ENCODE measurements at regions not wholly inside any gene's neighbourhood (a gene's known extent, or its start where the extent isn't known, plus 50 kb on each side); places are given as distances from the start of the nearest gene placed in this dataset.

DNA sequence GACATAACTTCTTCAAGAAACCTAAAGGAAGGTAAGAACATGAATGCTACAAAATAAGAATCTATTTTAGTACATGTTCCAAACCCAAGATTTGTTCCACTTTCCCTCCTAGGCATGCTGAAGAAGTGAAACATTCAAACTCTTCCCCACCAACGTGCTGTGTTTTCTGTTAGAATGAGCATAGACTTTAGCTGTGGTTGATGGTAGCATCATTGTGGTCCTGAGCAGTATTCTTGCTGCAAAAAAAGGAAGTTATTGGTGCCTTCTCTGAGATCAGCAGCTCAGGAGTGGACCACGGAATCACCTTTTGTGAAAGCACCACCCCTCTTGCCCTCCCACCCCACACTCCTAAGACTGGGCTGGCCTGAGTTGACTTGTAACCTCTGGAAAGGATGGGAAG is 100.4 kb upstream of the POGK start:
- Histone ChIP-seq H3K27ac (ENCODE audit: low read depth, low read length) (no peak overlapping the region), H3K4ac (ENCODE audit: low read depth, low read length) (no peak overlapping the region), H3K9ac (ENCODE audit: low read length) (no peak overlapping the region), H3K18ac (ENCODE audit: low read length) (no peak overlapping the region), H2BK12ac (ENCODE audit: low read length) (no peak overlapping the region), H4K8ac (ENCODE audit: low read depth, low read length) (no peak overlapping the region), H3K9me3 (ENCODE audit: insufficient read depth, low read depth, low read length) (no peaks in the 10 kb centered on the region), H2BK120ac (ENCODE audit: insufficient read depth, low read length, poor library complexity) (no peak overlapping the region), H3K14ac (ENCODE audit: low read length) (no peak overlapping the region), H2BK5ac (ENCODE audit: low read depth, low read length, poor library complexity) (no peak overlapping the region), H3K27me3 (ENCODE audit: insufficient read depth, low read length) (no peaks in the 10 kb centered on the region), H3K4me2 (ENCODE audit: low read length) (no peak overlapping the region), H2AFZ (ENCODE audit: insufficient read depth, low read length, poor library complexity) (no peak overlapping the region), H3K79me1 (ENCODE audit: low read length) (no peaks in the 10 kb centered on the region), H3K23ac (ENCODE audit: low read length) (no peak overlapping the region), H3K4me1 (ENCODE audit: control insufficient read depth in 1 of 2, insufficient read depth in 2 of 2, low read length in 2 of 2) (no peaks in the 10 kb centered on the region), H2AK5ac (ENCODE audit: low read length) (no peak overlapping the region), H4K12ac (ENCODE audit: low read depth, low read length) (no peak overlapping the region), H3K4me3 (ENCODE audit: low read depth, low read length) (no peak overlapping the region), H3K79me2 (ENCODE audit: control insufficient read depth, insufficient read depth, low read length, poor library complexity) (no peaks in the 10 kb centered on the region), H3K36me3 (ENCODE audit: control insufficient read depth in 1 of 2, insufficient read depth in 2 of 2, low read length in 2 of 2) (no peaks in the 10 kb centered on the region), H4K91ac (ENCODE audit: low read depth, low read length) (no peak overlapping the region)
- WGBS (ENCODE audit: extremely low coverage, insufficient coverage, insufficient read length) = no CpG with 5 or more reads among the region's 2 CpGs
- DNase-seq = no peak

DNA sequence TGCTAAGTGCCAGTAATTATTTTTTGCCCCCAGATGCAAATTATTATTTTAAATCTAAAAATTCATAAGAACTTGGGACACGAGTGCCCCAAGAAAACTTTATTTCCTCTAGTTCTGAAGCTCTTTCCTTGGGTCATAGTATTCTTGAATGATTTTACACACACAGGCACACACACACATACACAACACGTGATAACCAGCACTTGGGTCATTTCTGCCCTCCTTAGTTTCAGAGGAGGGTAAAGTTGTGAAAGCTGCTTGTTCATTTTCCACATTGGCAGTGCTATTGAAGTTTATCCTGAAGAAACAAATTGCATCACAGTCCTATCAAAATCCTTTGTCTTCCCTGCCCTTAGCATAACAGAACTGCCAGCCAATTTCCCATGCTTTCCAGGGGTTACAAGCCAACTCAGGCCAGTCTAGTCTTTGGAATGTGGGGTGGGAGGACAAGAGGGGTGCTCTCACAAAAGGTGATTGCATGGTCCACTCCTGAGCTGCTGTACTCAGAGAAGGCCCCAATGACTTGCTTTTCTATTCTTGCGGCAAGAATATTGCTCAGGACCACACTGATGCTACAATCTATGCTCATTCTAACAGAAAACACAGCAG is 98.5 kb upstream of the POGK start:
- Histone ChIP-seq H3K4me1 (ENCODE audit: control insufficient read depth in 1 of 2, insufficient read depth in 2 of 2, low read length in 2 of 2) (no peaks in the 10 kb centered on the region), H2AFZ (ENCODE audit: insufficient read depth, low read length, poor library complexity) (no peak overlapping the region), H3K9me3 (ENCODE audit: insufficient read depth, low read depth, low read length) (peaks cover 2% of the 10 kb centered on the region), H2BK12ac (ENCODE audit: low read length) (no peak overlapping the region), H3K79me2 (ENCODE audit: control insufficient read depth, insufficient read depth, low read length, poor library complexity) (no peaks in the 10 kb centered on the region), H3K4ac (ENCODE audit: low read depth, low read length) (no peak overlapping the region), H3K18ac (ENCODE audit: low read length) (no peak overlapping the region), H3K27ac (ENCODE audit: low read depth, low read length) (no peak overlapping the region), H4K91ac (ENCODE audit: low read depth, low read length) (no peak overlapping the region), H3K9ac (ENCODE audit: low read length) (no peak overlapping the region), H3K23ac (ENCODE audit: low read length) (no peak overlapping the region), H2BK5ac (ENCODE audit: low read depth, low read length, poor library complexity) (no peak overlapping the region), H2AK5ac (ENCODE audit: low read length) (no peak overlapping the region), H3K4me2 (ENCODE audit: low read length) (no peak overlapping the region), H3K36me3 (ENCODE audit: control insufficient read depth in 1 of 2, insufficient read depth in 2 of 2, low read length in 2 of 2) (no peaks in the 10 kb centered on the region), H4K8ac (ENCODE audit: low read depth, low read length) (no peak overlapping the region), H4K12ac (ENCODE audit: low read depth, low read length) (no peak overlapping the region), H3K27me3 (ENCODE audit: insufficient read depth, low read length) (no peaks in the 10 kb centered on the region), H3K79me1 (ENCODE audit: low read length) (no peaks in the 10 kb centered on the region), H2BK120ac (ENCODE audit: insufficient read depth, low read length, poor library complexity) (no peak overlapping the region), H3K4me3 (ENCODE audit: low read depth, low read length) (no peak overlapping the region), H3K14ac (ENCODE audit: low read length) (no peak overlapping the region)
- WGBS (ENCODE audit: extremely low coverage, insufficient coverage, insufficient read length) = no CpG with 5 or more reads among the region's 3 CpGs
- no peak for DNase-seq

DNA sequence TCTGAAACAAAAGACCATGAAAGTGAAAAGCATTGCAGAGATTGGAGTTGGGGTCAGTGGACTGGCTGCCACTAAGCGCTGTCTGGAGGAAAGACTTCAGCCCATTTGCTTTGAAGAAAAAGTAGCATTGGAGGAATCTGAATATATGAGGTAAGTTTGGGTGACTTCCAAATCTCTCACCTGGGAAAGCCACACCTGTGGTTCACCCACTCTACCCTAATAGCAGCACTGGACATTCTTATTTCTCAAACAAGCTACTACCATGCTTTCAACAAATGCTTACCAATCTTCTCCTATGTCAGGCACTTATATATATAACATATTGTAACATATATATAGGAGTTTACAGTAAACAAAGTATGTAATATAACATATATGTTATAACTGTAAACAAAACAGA is 76.0 kb upstream of the POGK start:
- H3K9ac ChIP-seq (ENCODE audit: low read length) = no peak overlapping the region
- no peak overlapping the region for H4K12ac ChIP-seq (ENCODE audit: low read depth, low read length)
- no peak overlapping the region for H4K8ac ChIP-seq (ENCODE audit: low read depth, low read length)
- no peak overlapping the region for H2AK5ac ChIP-seq (ENCODE audit: low read length)
- no peak for DNase-seq
- no peaks in the 10 kb centered on the region for H3K36me3 ChIP-seq (ENCODE audit: control insufficient read depth in 1 of 2, insufficient read depth in 2 of 2, low read length in 2 of 2)
- H2BK12ac ChIP-seq (ENCODE audit: low read length) = no peak overlapping the region
- H3K4me2 ChIP-seq (ENCODE audit: low read length) = no peak overlapping the region
- no peaks in the 10 kb centered on the region for H3K27me3 ChIP-seq (ENCODE audit: insufficient read depth, low read length)
- no peaks in the 10 kb centered on the region for H3K4me1 ChIP-seq (ENCODE audit: control insufficient read depth in 1 of 2, insufficient read depth in 2 of 2, low read length in 2 of 2)
- H3K79me1 ChIP-seq (ENCODE audit: low read length) = no peaks in the 10 kb centered on the region
- H2BK120ac ChIP-seq (ENCODE audit: insufficient read depth, low read length, poor library complexity) = no peak overlapping the region
- H3K9me3 ChIP-seq (ENCODE audit: insufficient read depth, low read depth, low read length) = no peaks in the 10 kb centered on the region
- no CpG with 5 or more reads among the region's 1 CpG for WGBS (ENCODE audit: extremely low coverage, insufficient coverage, insufficient read length)
- no peak overlapping the region for H3K4me3 ChIP-seq (ENCODE audit: low read depth, low read length)
- H3K27ac ChIP-seq (ENCODE audit: low read depth, low read length) = no peak overlapping the region
- H4K91ac ChIP-seq (ENCODE audit: low read depth, low read length) = no peak overlapping the region
- no peak overlapping the region for H2AFZ ChIP-seq (ENCODE audit: insufficient read depth, low read length, poor library complexity)
- no peak overlapping the region for H3K18ac ChIP-seq (ENCODE audit: low read length)
- no peak overlapping the region for H3K23ac ChIP-seq (ENCODE audit: low read length)
- no peak overlapping the region for H3K14ac ChIP-seq (ENCODE audit: low read length)
- no peaks in the 10 kb centered on the region for H3K79me2 ChIP-seq (ENCODE audit: control insufficient read depth, insufficient read depth, low read length, poor library complexity)
- no peak overlapping the region for H3K4ac ChIP-seq (ENCODE audit: low read depth, low read length)
- no peak overlapping the region for H2BK5ac ChIP-seq (ENCODE audit: low read depth, low read length, poor library complexity)

DNA sequence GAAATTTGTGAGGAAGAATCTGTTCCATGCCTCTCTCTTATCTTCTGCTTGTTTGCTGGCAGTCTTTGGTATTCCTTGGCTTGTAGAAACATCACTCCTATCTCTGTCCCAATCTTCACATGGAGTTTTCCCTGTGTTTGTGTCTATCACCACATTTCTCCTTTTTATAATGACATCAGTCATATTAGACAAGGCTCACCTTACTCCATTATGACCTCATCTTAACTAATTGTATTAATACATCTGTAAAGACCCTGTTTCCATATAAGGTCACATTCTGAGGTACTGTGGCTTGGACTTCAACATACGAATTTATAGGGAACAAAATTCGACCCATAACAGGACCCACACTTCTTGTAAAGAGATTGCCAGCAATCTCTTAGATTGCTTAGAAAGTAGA is 72.3 kb upstream of the POGK start:
- DNase-seq = no peak

More for the DNA sequence above, 72.3 kb upstream of the POGK start:
- Histone ChIP-seq H3K27ac (ENCODE audit: low read depth, low read length) (no peak overlapping the region), H3K23ac (ENCODE audit: low read length) (no peak overlapping the region), H3K36me3 (ENCODE audit: control insufficient read depth in 1 of 2, insufficient read depth in 2 of 2, low read length in 2 of 2) (no peaks in the 10 kb centered on the region), H3K27me3 (ENCODE audit: insufficient read depth, low read length) (no peaks in the 10 kb centered on the region), H3K4me3 (ENCODE audit: low read depth, low read length) (no peak overlapping the region), H3K4ac (ENCODE audit: low read depth, low read length) (no peak overlapping the region), H3K18ac (ENCODE audit: low read length) (no peak overlapping the region), H3K4me1 (ENCODE audit: control insufficient read depth in 1 of 2, insufficient read depth in 2 of 2, low read length in 2 of 2) (no peaks in the 10 kb centered on the region), H2BK5ac (ENCODE audit: low read depth, low read length, poor library complexity) (no peak overlapping the region), H3K9ac (ENCODE audit: low read length) (no peak overlapping the region), H3K14ac (ENCODE audit: low read length) (no peak overlapping the region), H2BK120ac (ENCODE audit: insufficient read depth, low read length, poor library complexity) (no peak overlapping the region), H3K9me3 (ENCODE audit: insufficient read depth, low read depth, low read length) (peaks cover 9% of the 10 kb centered on the region), H4K12ac (ENCODE audit: low read depth, low read length) (no peak overlapping the region), H3K79me2 (ENCODE audit: control insufficient read depth, insufficient read depth, low read length, poor library complexity) (no peaks in the 10 kb centered on the region), H3K4me2 (ENCODE audit: low read length) (no peak overlapping the region), H2AK5ac (ENCODE audit: low read length) (no peak overlapping the region), H2BK12ac (ENCODE audit: low read length) (no peak overlapping the region), H2AFZ (ENCODE audit: insufficient read depth, low read length, poor library complexity) (no peak overlapping the region), H4K91ac (ENCODE audit: low read depth, low read length) (no peak overlapping the region), H4K8ac (ENCODE audit: low read depth, low read length) (no peak overlapping the region), H3K79me1 (ENCODE audit: low read length) (no peaks in the 10 kb centered on the region)
- WGBS (ENCODE audit: extremely low coverage, insufficient coverage, insufficient read length) = no CpG with 5 or more reads among the region's 2 CpGs

Measured in trophoblast cell (in vitro differentiated cells and primary cell).